ENCODE measurements at regions not wholly inside any gene's neighbourhood (a gene's known extent, or its start where the extent isn't known, plus 50 kb on each side); places are given as distances from the start of the nearest gene placed in this dataset.

GRCh38 chr3:126287536-126288241, 69.5 kb downstream of the KLF15 start:
- Histone ChIP-seq H3K9me3 (ENCODE audit: control insufficient read depth, low read length) (no peaks in the 10 kb centered on the region), H3K27me3 (ENCODE audit: control insufficient read depth, insufficient read depth, low read length, poor library complexity, severe bottlenecking) (peaks cover 19% of the 10 kb centered on the region), H3K27ac (ENCODE audit: low read depth, low read length) (peak overlapping the region; percentile 42), H3K4me1 (ENCODE audit: control insufficient read depth, insufficient read depth, low read length) (peaks cover 25% of the 10 kb centered on the region), H3K36me3 (ENCODE audit: control insufficient read depth, insufficient read depth, low read length) (no peaks in the 10 kb centered on the region), H3K4me3 (ENCODE audit: low read length) (peak overlapping the region; percentile 75), H3K9ac (ENCODE audit: extremely low read depth, low read length, poor library complexity, severe bottlenecking) (no peak overlapping the region)
- TF ChIP-seq CTCF (conservative IDR thresholded peaks at IDR 0.05): no peak
- H3K4me1 Mint-ChIP-seq: peaks cover 43% of the 10 kb centered on the region
- H3K27me3 Mint-ChIP-seq (ENCODE audit: insufficient read depth): peaks cover 56% of the 10 kb centered on the region
- no peaks in the 10 kb centered on the region for H3K9me3 Mint-ChIP-seq
- peak overlapping the region; percentile 53 for H3K4me3 Mint-ChIP-seq
- H3K27ac Mint-ChIP-seq: no peak overlapping the region
- no peaks in the 10 kb centered on the region for H3K36me3 Mint-ChIP-seq (ENCODE audit: low read depth)
- DNase-seq: peak; percentile 91
- 6 to 10% methylated on average over 16 to 39 of the region's 39 CpGs for WGBS, 2 experiments (ENCODE audit: insufficient coverage in 1 of 2, insufficient read length in 1 of 2)

GRCh38 chr3:126287171-126287535, 70.1 kb downstream of the KLF15 start:
- Histone ChIP-seq H3K27me3 (ENCODE audit: control insufficient read depth, insufficient read depth, low read length, poor library complexity, severe bottlenecking) (peaks cover 19% of the 10 kb centered on the region), H3K4me1 (ENCODE audit: control insufficient read depth, insufficient read depth, low read length) (peaks cover 25% of the 10 kb centered on the region), H3K4me3 (ENCODE audit: low read length) (peak overlapping the region; percentile 75), H3K36me3 (ENCODE audit: control insufficient read depth, insufficient read depth, low read length) (no peaks in the 10 kb centered on the region), H3K9ac (ENCODE audit: extremely low read depth, low read length, poor library complexity, severe bottlenecking) (no peak overlapping the region), H3K9me3 (ENCODE audit: control insufficient read depth, low read length) (peaks cover under 1% of the 10 kb centered on the region), H3K27ac (ENCODE audit: low read depth, low read length) (peak overlapping the region; percentile 42)
- Mint-ChIP-seq H3K27ac (no peak overlapping the region), H3K36me3 (ENCODE audit: low read depth) (no peaks in the 10 kb centered on the region), H3K4me3 (peak overlapping the region; percentile 53), H3K9me3 (peaks cover 2% of the 10 kb centered on the region), H3K27me3 (ENCODE audit: insufficient read depth) (peaks cover 51% of the 10 kb centered on the region), H3K4me1 (peaks cover 40% of the 10 kb centered on the region)
- no peak for TF ChIP-seq CTCF (conservative IDR thresholded peaks at IDR 0.05)
- DNase-seq: no peak
- 0 to 20% methylated on average over 1 to 7 of the region's 7 CpGs for WGBS, 2 experiments (ENCODE audit: insufficient coverage in 1 of 2, insufficient read length in 1 of 2)

GRCh38 chr3:126285369-126285768, 71.8 kb downstream of the KLF15 start:
- H3K4me1 ChIP-seq (ENCODE audit: control insufficient read depth, insufficient read depth, low read length): peaks cover 11% of the 10 kb centered on the region
- no peaks in the 10 kb centered on the region for H3K36me3 ChIP-seq (ENCODE audit: control insufficient read depth, insufficient read depth, low read length)
- peaks cover 41% of the 10 kb centered on the region for H3K27me3 Mint-ChIP-seq (ENCODE audit: insufficient read depth)
- no peak overlapping the region for H3K4me3 Mint-ChIP-seq
- peaks cover 2% of the 10 kb centered on the region for H3K9me3 Mint-ChIP-seq
- 96 to 100% methylated on average over 2 of the region's 2 CpGs for WGBS, 2 experiments (ENCODE audit: insufficient coverage in 1 of 2, insufficient read length in 1 of 2)
- peaks cover 19% of the 10 kb centered on the region for H3K27me3 ChIP-seq (ENCODE audit: control insufficient read depth, insufficient read depth, low read length, poor library complexity, severe bottlenecking)
- no peak overlapping the region for H3K27ac ChIP-seq (ENCODE audit: low read depth, low read length)
- H3K4me3 ChIP-seq (ENCODE audit: low read length): no peak overlapping the region
- no peak overlapping the region for H3K9ac ChIP-seq (ENCODE audit: extremely low read depth, low read length, poor library complexity, severe bottlenecking)
- peaks cover 13% of the 10 kb centered on the region for H3K9me3 ChIP-seq (ENCODE audit: control insufficient read depth, low read length)
- TF ChIP-seq CTCF (conservative IDR thresholded peaks at IDR 0.05): no peak
- H3K27ac Mint-ChIP-seq: no peak overlapping the region
- H3K36me3 Mint-ChIP-seq (ENCODE audit: low read depth): no peaks in the 10 kb centered on the region
- H3K4me1 Mint-ChIP-seq: peaks cover 26% of the 10 kb centered on the region
- DNase-seq: no peak
